ENCODE measurements at regions not wholly inside any gene's neighbourhood (a gene's known extent, or its start where the extent isn't known, plus 50 kb on each side); places are given as distances from the start of the nearest gene placed in this dataset.

- WGBS (ENCODE audit: insufficient coverage, low coverage, missing lambda C conversion rate) = 19% methylated on average over 3 of the region's 3 CpGs
- intact Hi-C loops (cut with micrococcal nuclease) = no loop called here
- TF ChIP-seq NFIC (IDR thresholded peaks at IDR 0.05) (peak; percentile 23; the same call in 1 of the 2 replicates), ZNF740 (CRISPR knock-in tag; IDR thresholded peaks at IDR 0.05) (no peak), ZNF740 (tag; IDR thresholded peaks at IDR 0.05) (no peak)
Measured at GRCh38 chrX:15167826-15168225, 102.1 kb downstream of the ASB9 start.

GRCh38 chrX:15165832-15166231 is 104.1 kb downstream of the ASB9 start:
- no peaks in the 10 kb centered on the region for H3K9me3 ChIP-seq (replicated peaks; ENCODE audit: control insufficient read depth, insufficient read depth, low read depth, low read length)
- H3K79me2 ChIP-seq (ENCODE audit: control insufficient read depth, insufficient read depth, low read length) = no peaks in the 10 kb centered on the region
- peak overlapping the region; percentile 30 for H3K27ac ChIP-seq (ENCODE audit: extremely low read depth, low read depth, low read length)
- peak overlapping the region; percentile 62; the same call in 1 of the 2 replicates for H2AFZ ChIP-seq (ENCODE audit: low read depth, low read length)
- peak overlapping the region; percentile 58 for H3K4me2 ChIP-seq (ENCODE audit: insufficient read depth, low read length)
- H4K20me1 ChIP-seq (replicated peaks; ENCODE audit: control insufficient read depth, insufficient read depth, low read length) = no peaks in the 10 kb centered on the region
- H3K4me1 ChIP-seq (replicated peaks in 1 of 2; ENCODE audit: control insufficient read depth in 2 of 2, insufficient read depth in 2 of 2, low read length in 2 of 2) = peaks cover 0 to 2% of the 10 kb centered on the region in 2 experiments; a peak in 1 of 5 replicates
- H3K9ac ChIP-seq (ENCODE audit: insufficient read depth in 1 of 2, low read depth in 2 of 2, low read length in 2 of 2) = no peak overlapping the region
- in situ Hi-C loops (cut with MboI) = no loop called here
- DNase-seq (ENCODE audit: extremely low read depth in 1 of 4, low spot score in 3 of 4) (peak; percentile 13 to 69 (median 20)), FAIRE-seq (peak; percentile 70), ATAC-seq (peak; percentile 84)
- intact Hi-C loops (cut with micrococcal nuclease) = no loop called here
- BruUV-seq (replicated peaks) = no TSS peak
- POLR2A ChIA-PET = no interaction called here
- H3K4me3 ChIP-seq = no peak overlapping the region
- 2% methylated on average over 3 of the region's 4 CpGs for WGBS (ENCODE audit: insufficient coverage, low coverage, missing lambda C conversion rate)
- no peaks in the 10 kb centered on the region for H3K9me1 ChIP-seq (ENCODE audit: control insufficient read depth, insufficient read depth, low read length)
- H3K27me3 ChIP-seq (ENCODE audit: control insufficient read depth in 2 of 2, insufficient read depth in 2 of 2, low read length in 2 of 2) = no peaks in the 10 kb centered on the region
- no peaks in the 10 kb centered on the region for H3K36me3 ChIP-seq (ENCODE audit: control insufficient read depth, insufficient read depth, low read length)
- CTCF ChIA-PET (ENCODE audit: low intra/inter-chr PET ratio) = no interaction called here
- TF ChIP-seq CBX2 (IDR thresholded peaks at IDR 0.05; ENCODE audit: insufficient read depth, low read length, poor library complexity, severe bottlenecking) = no peak
- TF ChIP-seq BHLHE40 (IDR thresholded peaks at IDR 0.05; ENCODE audit: low read length) = no peak
- no peak for TF ChIP-seq RBM34 (IDR thresholded peaks at IDR 0.05; ENCODE audit: borderline replicate concordance, insufficient read depth, low read length)
- TF ChIP-seq SMAD2 (IDR thresholded peaks at IDR 0.05; ENCODE audit: low read depth, low read length) = no peak
- TF ChIP-seq SIN3B (IDR thresholded peaks at IDR 0.05; ENCODE audit: low read depth) = no peak
- no peak for TF ChIP-seq ZKSCAN3 (CRISPR knock-in tag; IDR thresholded peaks at IDR 0.05)
- TF ChIP-seq ZBTB9 (CRISPR knock-in tag; IDR thresholded peaks at IDR 0.05) = no peak
- peak; percentile 89 for TF ChIP-seq DPF2 (IDR thresholded peaks at IDR 0.05)
- no peak for TF ChIP-seq MECOM (CRISPR knock-in tag; IDR thresholded peaks at IDR 0.05)
- TF ChIP-seq ZNF778 (CRISPR knock-in tag; IDR thresholded peaks at IDR 0.05) = no peak
- TF ChIP-seq ZZZ3 (IDR thresholded peaks at IDR 0.05) = no peak
- no peak for TF ChIP-seq ZBTB1 (CRISPR knock-in tag; IDR thresholded peaks at IDR 0.05; ENCODE audit: borderline replicate concordance, low read depth)
- TF ChIP-seq CEBPG (CRISPR knock-in tag; IDR thresholded peaks at IDR 0.05) = no peak
- TF ChIP-seq CEBPG (tag; conservative IDR thresholded peaks at IDR 0.05 in 1 of 2, IDR thresholded peaks at IDR 0.05 in 1 of 2) = no peak

More at GRCh38 chrX:15167826-15168225, 102.1 kb downstream of the ASB9 start:
- no peak overlapping the region for H3K9ac ChIP-seq (ENCODE audit: insufficient read depth in 1 of 2, low read depth in 2 of 2, low read length in 2 of 2)
- no peak overlapping the region for H3K27ac ChIP-seq (ENCODE audit: extremely low read depth, low read depth, low read length)
- no peaks in the 10 kb centered on the region for H3K9me3 ChIP-seq (replicated peaks; ENCODE audit: control insufficient read depth, insufficient read depth, low read depth, low read length)
- FAIRE-seq = no peak
- H3K79me2 ChIP-seq (ENCODE audit: control insufficient read depth, insufficient read depth, low read length) = no peaks in the 10 kb centered on the region
- no peak overlapping the region for H3K4me2 ChIP-seq (ENCODE audit: insufficient read depth, low read length)
- H2AFZ ChIP-seq (ENCODE audit: low read depth, low read length) = no peak overlapping the region
- no TSS peak for BruUV-seq (replicated peaks)
- POLR2A ChIA-PET = no interaction called here
- CTCF ChIA-PET (ENCODE audit: low intra/inter-chr PET ratio) = no interaction called here
- in situ Hi-C loops (cut with MboI) = no loop called here
- no peak for DNase-seq (ENCODE audit: extremely low read depth in 1 of 4, low spot score in 3 of 4)
- H3K36me3 ChIP-seq (ENCODE audit: control insufficient read depth, insufficient read depth, low read length) = no peaks in the 10 kb centered on the region
- no peaks in the 10 kb centered on the region for H3K9me1 ChIP-seq (ENCODE audit: control insufficient read depth, insufficient read depth, low read length)
- no peaks in the 10 kb centered on the region for H3K27me3 ChIP-seq (ENCODE audit: control insufficient read depth in 2 of 2, insufficient read depth in 2 of 2, low read length in 2 of 2)
- H3K4me3 ChIP-seq = no peak overlapping the region
- no peaks in the 10 kb centered on the region for H4K20me1 ChIP-seq (replicated peaks; ENCODE audit: control insufficient read depth, insufficient read depth, low read length)
- peaks cover 0 to 2% of the 10 kb centered on the region in 2 experiments; a peak in 1 of 5 replicates for H3K4me1 ChIP-seq (replicated peaks in 1 of 2; ENCODE audit: control insufficient read depth in 2 of 2, insufficient read depth in 2 of 2, low read length in 2 of 2)
- ATAC-seq = no peak

Measured in K562 (cell line).